Breast epithelium (tissue), 4 donors: ENCODE measurements at regions not wholly inside any gene's neighbourhood (a gene's known extent, or its start where the extent isn't known, plus 50 kb on each side); places are given as distances from the start of the nearest gene placed in this dataset.
A peak's percentile ranks its signal among the peaks of the same experiment; 100 is the strongest.

Experiments
- DNase-seq, 2 donors: peaks; one replicate each; pipeline ENCODE4 v3.0.0-alpha.2; 2019; ENCODE audit warnings: low spot score in 2 of 2
- H3K27ac ChIP-seq, 2 donors: fragments of 200-600 bp; sonication (generic) in 1 of 2; one replicate each; pipeline ENCODE4 v1.5.1; 2016 to 2019; ENCODE audit warnings: mild to moderate bottlenecking in 1 of 2
- H3K27me3 ChIP-seq, 2 donors: fragments of 200-600 bp; sonication (generic) in 1 of 2; one replicate each; pipeline versions ENCODE4 v1.5.1 to v1.6.0; 2017 to 2019; ENCODE audit warnings: control low read depth in 1 of 2, mild to moderate bottlenecking in 1 of 2
- H3K36me3 ChIP-seq: fragments of 200-600 bp; one replicate; pipeline ENCODE4 v1.5.1; 2019
- H3K4me1 ChIP-seq, 2 donors: fragments of 200-600 bp; sonication (generic); one replicate each; pipeline ENCODE4 v1.5.1; 2016 to 2019; ENCODE audit warnings: control low read depth in 1 of 2
- H3K4me3 ChIP-seq, 3 donors: fragments of 200-600 bp; sonication (generic); 1 replicate in 2 of 3; 2 replicates in 1 of 3; pipeline ENCODE4 v1.5.1; 2016 to 2019; ENCODE audit warnings: mild to moderate bottlenecking in 3 of 3, moderate library complexity in 2 of 3
- H3K9me3 ChIP-seq, 2 donors: fragments of 200-600 bp; sonication (generic) in 1 of 2; one replicate each; pipeline ENCODE4 v1.5.1; 2016 to 2019; ENCODE audit warnings: control low read depth in 1 of 2
- CTCF ChIP-seq, 3 donors: fragments of 450-650 bp; IDR thresholded peaks; one replicate each; pipeline ENCODE4 v1.5.1; 2016 to 2017; ENCODE audit warnings: antibody characterized with exemption in 3 of 3, mild to moderate bottlenecking in 3 of 3, moderate library complexity in 3 of 3
- POLR2A ChIP-seq: fragments of 450-650 bp; IDR thresholded peaks from one replicate; pipeline ENCODE4 v1.6.1; 2016; ENCODE audit warnings: antibody characterized with exemption, mild to moderate bottlenecking, moderate library complexity
- POLR2AphosphoS5 ChIP-seq, 3 donors: sonication (generic); formaldehyde crosslinking; IDR thresholded peaks; one replicate each; pipeline ENCODE4 v1.6.1; 2017; ENCODE audit warnings: antibody characterized with exemption in 3 of 3
- intact Hi-C: fragments of 100-400 bp; cut with DNase I; formaldehyde crosslinking; loops from one replicate; pipeline ENCODE4 v1.15.1; 2023; ENCODE audit warnings: low total_unique reads

DNA sequence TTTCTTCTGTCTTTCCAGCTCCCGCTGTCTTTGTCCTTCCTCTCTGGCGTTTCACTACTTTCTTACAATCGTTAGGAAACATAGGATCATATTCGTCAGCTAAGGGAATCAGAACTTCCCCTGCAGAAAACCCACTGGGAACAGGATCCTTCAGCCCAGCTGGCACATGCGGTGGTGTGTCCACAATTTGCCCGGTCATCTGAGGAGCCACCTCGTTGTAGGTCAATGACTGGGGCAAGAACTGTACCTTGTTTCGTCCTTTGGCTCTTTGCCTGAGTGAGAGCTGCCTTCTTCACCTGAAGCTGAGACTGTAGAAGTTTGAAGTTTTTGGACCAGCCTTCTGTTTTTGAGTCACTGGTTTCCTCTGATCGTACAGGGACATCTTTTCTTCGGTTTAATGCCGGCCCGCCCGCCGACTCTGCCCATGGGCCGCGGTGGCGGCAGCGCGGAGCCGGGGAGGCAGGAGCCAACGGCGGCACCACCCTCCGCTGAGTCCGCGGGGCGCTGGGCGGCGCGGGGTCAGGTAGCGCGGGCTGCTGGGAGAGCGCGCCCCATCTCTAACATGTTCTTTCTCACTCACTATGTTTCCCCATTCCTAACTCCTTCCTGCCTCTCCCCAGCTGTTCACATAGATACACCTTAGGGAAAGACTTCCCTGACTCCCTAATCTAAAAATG lies 214.1 kb upstream of the NANOGP8 start:
- no peak for DNase-seq
- TF ChIP-seq POLR2A (no peak), POLR2AphosphoS5 (IDR thresholded peaks at IDR 0.05) (no peak), CTCF (IDR thresholded peaks at IDR 0.05) (no peak)
- no peaks in the 10 kb centered on the region for H3K4me1 ChIP-seq
- intact Hi-C loops: no loop called here
- no peaks in the 10 kb centered on the region for H3K36me3 ChIP-seq
- no peak overlapping the region for H3K4me3 ChIP-seq
- no peak overlapping the region for H3K27ac ChIP-seq
- H3K9me3 ChIP-seq: no peaks in the 10 kb centered on the region
- H3K27me3 ChIP-seq: no peaks in the 10 kb centered on the region

DNA sequence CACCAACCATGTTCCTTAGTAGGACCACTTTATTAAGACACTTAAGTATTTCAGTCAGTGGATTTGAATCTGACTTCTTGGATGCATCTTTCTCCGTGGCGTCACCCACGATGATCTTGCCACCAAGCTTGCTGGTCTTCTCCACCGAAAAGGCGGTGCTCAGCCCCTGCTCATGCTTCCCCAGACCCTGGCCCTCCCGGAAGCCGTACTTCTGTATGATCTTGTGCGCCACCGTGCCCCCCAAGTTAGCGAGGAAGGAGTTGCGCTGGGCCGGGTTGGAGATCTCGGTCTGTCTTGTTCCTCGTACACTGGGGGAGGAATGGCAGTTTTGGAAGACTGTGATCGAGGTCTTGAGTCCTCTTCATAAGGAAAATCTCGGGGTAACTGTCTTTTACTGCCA lies 213.4 kb upstream of the NANOGP8 start:
- no peak for DNase-seq
- TF ChIP-seq POLR2AphosphoS5 (IDR thresholded peaks at IDR 0.05): no peak
- TF ChIP-seq CTCF (IDR thresholded peaks at IDR 0.05): no peak
- TF ChIP-seq POLR2A: no peak
- H3K9me3 ChIP-seq: no peaks in the 10 kb centered on the region
- no peaks in the 10 kb centered on the region for H3K27me3 ChIP-seq
- H3K4me1 ChIP-seq: no peaks in the 10 kb centered on the region
- H3K4me3 ChIP-seq: no peak overlapping the region
- H3K36me3 ChIP-seq: no peaks in the 10 kb centered on the region
- intact Hi-C loops: no loop called here
- no peak overlapping the region for H3K27ac ChIP-seq

GRCh38 chr15:35293353-35294130 lies 208.4 kb upstream of the NANOGP8 start:
- H3K27me3 ChIP-seq: no peaks in the 10 kb centered on the region
- no peak overlapping the region for H3K4me3 ChIP-seq
- no peak for DNase-seq
- no peaks in the 10 kb centered on the region for H3K9me3 ChIP-seq
- no peaks in the 10 kb centered on the region for H3K36me3 ChIP-seq
- TF ChIP-seq POLR2AphosphoS5 (IDR thresholded peaks at IDR 0.05): no peak
- TF ChIP-seq POLR2A: no peak
- TF ChIP-seq CTCF (IDR thresholded peaks at IDR 0.05): no peak
- H3K4me1 ChIP-seq: no peaks in the 10 kb centered on the region
- intact Hi-C loops: no loop called here
- no peak overlapping the region for H3K27ac ChIP-seq

GRCh38 chr15:35290301-35290721 lies 205.2 kb upstream of the NANOGP8 start:
- DNase-seq: no peak
- no peaks in the 10 kb centered on the region for H3K36me3 ChIP-seq
- H3K4me3 ChIP-seq: no peak overlapping the region
- no peak for TF ChIP-seq CTCF (IDR thresholded peaks at IDR 0.05)
- no peaks in the 10 kb centered on the region for H3K4me1 ChIP-seq
- H3K27me3 ChIP-seq: no peaks in the 10 kb centered on the region
- intact Hi-C loops: no loop called here
- H3K9me3 ChIP-seq: no peaks in the 10 kb centered on the region
- no peak overlapping the region for H3K27ac ChIP-seq

DNA sequence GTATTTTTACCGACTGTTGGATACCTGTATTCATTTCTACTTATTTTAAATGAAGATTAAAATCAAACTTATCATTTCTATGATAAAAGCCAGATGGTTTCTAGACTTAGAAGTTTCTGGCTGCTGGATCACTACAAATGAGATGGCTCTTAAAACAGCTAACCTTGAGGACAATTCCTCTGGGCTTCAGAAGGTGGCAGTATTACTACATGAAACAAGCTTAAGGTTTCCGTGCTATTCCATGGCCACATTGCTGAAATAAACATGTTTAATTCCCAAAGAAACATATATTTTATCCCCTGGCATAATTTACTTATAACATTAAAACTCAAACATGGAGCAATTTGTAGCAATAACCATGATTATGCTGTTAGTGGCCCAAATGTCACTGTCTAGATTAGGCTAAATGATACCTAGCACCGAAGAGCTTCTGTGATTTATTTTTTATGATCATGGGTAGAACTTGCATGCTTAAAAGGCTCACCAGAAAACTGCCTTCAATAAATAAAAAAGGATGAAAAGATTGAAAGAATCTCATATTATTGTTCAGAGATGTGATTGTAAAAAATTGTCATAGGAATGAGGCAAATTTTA lies 204.0 kb upstream of the NANOGP8 start:
- Histone ChIP-seq H3K27ac (no peak overlapping the region), H3K4me1 (no peaks in the 10 kb centered on the region), H3K36me3 (no peaks in the 10 kb centered on the region), H3K4me3 (no peak overlapping the region), H3K27me3 (no peaks in the 10 kb centered on the region), H3K9me3 (no peaks in the 10 kb centered on the region)
- DNase-seq: no peak
- TF ChIP-seq CTCF (IDR thresholded peaks at IDR 0.05) (peak in 1 of 3 donors; percentile 72), POLR2AphosphoS5 (IDR thresholded peaks at IDR 0.05) (no peak), POLR2A (no peak)
- intact Hi-C loops: no loop called here
